H7 (cell line): ENCODE measurements at regions not wholly inside any gene's neighbourhood (a gene's known extent, or its start where the extent isn't known, plus 50 kb on each side); places are given as distances from the start of the nearest gene placed in this dataset.

Experiments
- DNase-seq: peaks from one replicate; pipeline ENCODE4 v3.0.0; 2012
- H3K27me3 ChIP-seq: 2 replicates; pipeline ENCODE4 v1.6.0; 2011; ENCODE audit warnings: mild to moderate bottlenecking, low read length; ENCODE audit not compliant: control insufficient read depth, insufficient read depth
- H3K36me3 ChIP-seq: replicated peaks from 2 replicates; pipeline ENCODE4 v1.5.1; 2011; ENCODE audit warnings: low read length; ENCODE audit not compliant: control insufficient read depth, insufficient read depth
- H3K4me3 ChIP-seq: 2 replicates; pipeline ENCODE4 v1.5.1; 2011; ENCODE audit warnings: low read depth, mild to moderate bottlenecking, control low read depth, low read length, moderate library complexity; ENCODE audit not compliant: insufficient read depth

GRCh38 chr22:44409211-44409973, 88.6 kb downstream of the RTL6 start:
- no peak overlapping the region for H3K4me3 ChIP-seq
- H3K27me3 ChIP-seq = no peaks in the 10 kb centered on the region
- H3K36me3 ChIP-seq = no peaks in the 10 kb centered on the region
- DNase-seq = peak; percentile 57

DNA sequence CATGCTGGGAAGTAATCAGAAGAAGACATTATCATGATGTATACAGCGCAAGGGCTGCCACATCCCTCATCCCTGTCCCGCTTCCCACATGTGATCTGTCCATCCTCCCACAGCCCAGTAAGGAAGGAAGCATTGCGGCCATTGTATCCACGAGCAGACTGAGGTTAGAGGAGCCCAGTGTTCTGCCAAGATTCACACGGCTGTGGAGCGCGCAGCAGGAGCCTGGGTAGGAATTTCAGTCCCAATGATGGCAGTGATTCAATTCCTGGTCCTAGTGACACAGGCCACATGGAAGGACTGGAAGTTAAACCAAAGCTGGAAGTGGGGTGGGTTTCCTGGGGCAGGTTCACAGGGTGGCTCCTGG, 89.2 kb downstream of the RTL6 start:
- H3K36me3 ChIP-seq = no peaks in the 10 kb centered on the region
- no peaks in the 10 kb centered on the region for H3K27me3 ChIP-seq
- no peak overlapping the region for H3K4me3 ChIP-seq
- DNase-seq = peak; percentile 33

DNA sequence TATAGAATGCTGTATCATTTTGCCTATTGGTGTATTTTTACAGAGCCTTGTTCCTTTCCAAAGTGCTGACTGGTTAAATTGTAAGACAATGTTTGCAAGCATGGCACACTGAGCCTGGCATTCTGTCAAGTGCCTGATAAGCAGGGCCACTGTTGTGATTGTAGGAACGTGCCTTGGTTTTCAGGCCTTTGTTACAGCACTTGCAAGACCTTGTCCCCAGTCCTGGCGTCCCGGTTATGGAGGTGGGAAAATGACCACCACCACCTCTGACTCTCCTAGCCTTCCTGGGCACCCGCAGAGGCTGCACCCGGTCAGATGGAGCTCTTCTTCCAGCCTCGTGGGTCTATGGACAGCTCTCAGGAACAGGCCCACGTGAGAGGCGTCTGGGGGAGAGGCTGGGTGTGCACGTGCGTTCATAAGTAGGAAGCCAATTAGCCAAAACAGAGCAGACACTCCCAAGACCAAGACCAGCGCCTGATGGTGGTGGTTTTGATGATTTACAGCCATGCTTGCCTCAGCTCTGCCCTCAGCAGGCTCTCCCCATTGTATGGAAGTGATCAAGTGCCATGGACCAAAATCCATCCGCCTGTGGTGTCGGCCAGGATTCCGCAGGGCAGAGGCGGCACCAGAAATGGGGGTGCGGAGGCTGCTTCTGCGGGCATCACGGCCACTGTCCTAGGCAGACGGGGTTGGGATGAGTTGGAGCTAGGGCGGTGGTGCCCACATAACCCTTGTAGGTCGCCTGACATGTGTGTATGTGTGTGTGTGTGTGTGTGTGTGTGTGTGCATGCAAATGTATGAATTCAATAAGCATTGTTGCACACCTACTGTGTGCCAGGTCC, 89.8 kb downstream of the RTL6 start:
- peak; percentile 32 for DNase-seq

GRCh38 chr22:44407171-44407986, 90.7 kb downstream of the RTL6 start:
- Histone ChIP-seq H3K36me3 (no peaks in the 10 kb centered on the region), H3K27me3 (no peaks in the 10 kb centered on the region), H3K4me3 (no peak overlapping the region)
- DNase-seq = peak; percentile 30

More for the DNA sequence above, 89.8 kb downstream of the RTL6 start:
- H3K27me3 ChIP-seq = no peaks in the 10 kb centered on the region
- H3K4me3 ChIP-seq = no peak overlapping the region
- H3K36me3 ChIP-seq = no peaks in the 10 kb centered on the region

DNA sequence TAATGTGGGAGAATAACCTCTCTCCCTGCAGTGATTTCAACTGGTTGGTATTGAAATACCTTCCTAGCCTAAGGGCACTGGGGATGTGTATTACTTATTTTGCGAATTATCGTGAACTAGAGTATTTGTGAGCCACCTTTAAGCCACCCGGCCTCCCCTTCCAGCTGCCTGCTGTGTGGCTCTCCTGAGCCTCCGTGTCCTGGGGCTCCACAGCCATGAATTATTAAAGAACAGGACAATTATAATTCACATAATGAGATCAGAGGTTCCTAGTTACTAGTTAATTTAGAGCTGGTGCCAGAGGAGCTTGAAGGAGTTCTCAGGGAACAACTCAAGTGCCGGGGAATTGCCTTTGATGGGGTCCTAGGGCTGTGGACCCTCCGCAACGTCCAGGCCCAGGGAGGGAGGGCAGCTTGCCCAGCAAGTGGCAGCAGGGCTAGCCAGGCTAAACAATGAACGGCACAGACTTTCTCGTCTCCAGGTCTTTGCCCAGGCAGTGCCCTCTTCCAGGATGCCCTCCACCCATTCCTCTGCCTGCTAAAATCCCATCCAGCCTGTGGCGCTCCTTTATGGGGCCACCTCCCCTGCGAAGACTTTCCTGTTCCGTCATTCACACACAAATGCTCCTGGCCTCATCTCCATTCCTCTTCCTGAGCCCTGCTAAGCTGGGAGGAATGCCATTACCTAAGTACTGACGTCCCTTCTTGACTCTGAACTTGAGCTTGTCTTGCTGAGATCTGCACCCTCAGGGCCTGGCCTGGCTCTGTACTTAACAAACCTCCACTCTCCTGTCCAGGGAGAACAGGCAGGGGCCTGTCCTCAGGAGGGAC, 91.5 kb downstream of the RTL6 start:
- H3K27me3 ChIP-seq = no peaks in the 10 kb centered on the region
- no peak overlapping the region for H3K4me3 ChIP-seq
- H3K36me3 ChIP-seq = no peaks in the 10 kb centered on the region
- DNase-seq = peak; percentile 79

DNA sequence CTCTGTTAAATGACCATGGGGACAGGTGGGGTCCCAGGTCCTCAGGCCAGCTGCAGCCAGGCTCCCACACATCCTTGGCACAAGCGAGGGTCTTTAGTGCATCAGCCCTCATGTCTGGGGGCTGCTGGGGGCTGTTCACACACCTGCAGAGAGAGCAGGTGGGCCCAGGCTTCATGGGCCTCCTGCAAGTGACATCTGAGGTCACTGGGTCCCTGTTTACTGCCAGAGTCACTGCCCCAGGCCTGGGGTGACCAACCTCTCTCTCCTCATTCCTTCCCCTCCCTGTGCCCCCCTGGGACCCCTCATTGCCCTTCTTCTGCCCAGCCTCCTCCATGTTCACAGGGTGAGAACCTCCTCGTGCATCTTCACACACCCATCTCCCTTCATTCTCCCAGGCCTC, 92.4 kb downstream of the RTL6 start:
- H3K4me3 ChIP-seq = no peak overlapping the region
- no peak for DNase-seq
- no peaks in the 10 kb centered on the region for H3K27me3 ChIP-seq
- no peaks in the 10 kb centered on the region for H3K36me3 ChIP-seq

- DNase-seq = peak; percentile 27
- Histone ChIP-seq H3K4me3 (no peak overlapping the region), H3K27me3 (no peaks in the 10 kb centered on the region), H3K36me3 (no peaks in the 10 kb centered on the region)
Measured at GRCh38 chr22:44404341-44405020, 91.7 kb upstream of the SHISAL1 start.

DNA sequence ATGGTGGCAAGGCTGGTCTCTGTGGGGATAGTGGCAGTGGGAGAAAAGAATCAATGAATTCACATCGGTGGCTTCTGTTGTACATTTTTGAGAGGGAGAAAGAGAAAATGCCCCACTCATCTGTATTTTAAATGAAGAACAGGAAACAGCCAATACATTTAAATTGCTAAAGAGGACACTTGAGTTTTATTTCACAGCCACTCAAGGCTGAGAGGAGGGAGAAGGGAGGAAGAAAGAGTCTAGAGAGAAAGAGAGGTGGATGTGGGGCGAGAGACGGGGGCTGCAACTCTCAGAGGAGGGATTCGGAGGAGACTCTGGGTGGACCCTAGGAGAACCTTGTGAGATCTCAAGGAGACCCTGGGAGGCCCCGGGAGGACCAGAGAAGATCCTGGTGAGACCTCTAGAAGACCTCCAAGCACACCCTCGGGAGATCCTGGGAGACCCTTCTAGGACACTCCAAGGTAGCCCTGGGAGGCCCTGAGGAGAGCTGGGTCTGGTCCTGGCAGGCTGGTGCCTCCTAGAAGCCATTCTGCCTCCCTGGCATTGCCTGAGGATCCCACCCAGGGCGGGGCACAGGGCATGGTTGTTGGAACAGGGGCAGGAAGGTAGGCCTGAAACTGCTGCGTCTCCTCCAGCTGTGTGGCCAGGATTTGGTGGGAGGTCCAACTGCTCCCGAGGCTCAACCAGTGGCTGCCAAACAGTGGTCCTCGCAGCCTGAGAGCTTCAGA, 91.0 kb upstream of the SHISAL1 start:
- DNase-seq = peak; percentile 29

GRCh38 chr22:44403166-44403565, 90.4 kb upstream of the SHISAL1 start:
- Histone ChIP-seq H3K27me3 (no peaks in the 10 kb centered on the region), H3K4me3 (no peak overlapping the region), H3K36me3 (no peaks in the 10 kb centered on the region)
- peak; percentile 24 for DNase-seq

More for the DNA sequence above, 91.0 kb upstream of the SHISAL1 start:
- no peaks in the 10 kb centered on the region for H3K36me3 ChIP-seq
- H3K4me3 ChIP-seq = no peak overlapping the region
- no peaks in the 10 kb centered on the region for H3K27me3 ChIP-seq

DNA sequence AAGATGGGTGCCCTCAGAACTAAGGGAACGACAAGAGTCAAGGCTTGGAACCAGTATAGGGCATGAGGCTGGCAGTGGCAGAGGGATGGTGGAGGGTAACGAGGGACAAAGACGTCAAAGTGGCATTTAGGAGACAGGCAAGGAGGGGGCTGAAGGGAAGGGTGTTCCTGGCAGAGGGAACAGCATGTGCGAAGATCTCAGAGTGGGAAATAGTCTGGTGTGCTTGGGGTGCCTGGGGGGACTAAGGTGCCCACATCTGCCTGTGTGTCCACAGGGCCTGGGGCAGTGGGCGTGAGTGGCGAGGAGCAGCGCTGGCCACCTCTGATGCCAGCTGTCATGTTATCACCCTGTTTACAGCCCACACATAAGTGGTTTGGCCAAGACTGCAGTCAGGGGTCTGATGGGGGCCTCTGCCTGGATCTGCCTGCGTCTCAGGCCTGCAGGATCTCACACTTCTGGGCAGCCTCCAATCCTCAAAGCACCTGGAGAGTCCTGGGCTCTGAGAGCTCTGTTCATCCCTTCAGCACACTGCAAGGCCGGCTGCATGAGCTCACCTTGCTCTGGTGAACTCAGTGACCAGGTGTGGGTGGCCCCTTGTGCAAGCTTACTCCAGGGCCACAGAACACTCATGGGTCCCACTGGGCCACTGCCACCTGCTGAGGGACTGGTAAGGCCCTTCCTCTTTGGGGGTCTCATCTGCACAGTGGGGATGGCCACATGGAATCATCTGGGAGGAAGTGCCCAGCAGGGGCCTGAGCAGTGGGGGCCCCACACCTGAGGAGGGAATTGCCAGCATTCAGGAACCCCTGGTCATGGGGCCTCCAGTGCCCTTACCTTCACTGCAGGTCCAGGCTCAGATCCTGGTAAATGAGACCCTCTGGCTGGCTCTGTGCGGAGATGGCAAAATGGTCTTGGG, 89.7 kb upstream of the SHISAL1 start:
- Histone ChIP-seq H3K4me3 (no peak overlapping the region), H3K27me3 (no peaks in the 10 kb centered on the region), H3K36me3 (no peaks in the 10 kb centered on the region)
- DNase-seq = peak; percentile 39

- Histone ChIP-seq H3K36me3 (no peaks in the 10 kb centered on the region), H3K4me3 (no peak overlapping the region), H3K27me3 (no peaks in the 10 kb centered on the region)
- DNase-seq = peak; percentile 27
Measured at GRCh38 chr22:44401783-44402110, 89.0 kb upstream of the SHISAL1 start.

GRCh38 chr22:44400763-44401060, 88.0 kb upstream of the SHISAL1 start:
- H3K36me3 ChIP-seq = no peaks in the 10 kb centered on the region
- H3K4me3 ChIP-seq = no peak overlapping the region
- DNase-seq = no peak
- no peaks in the 10 kb centered on the region for H3K27me3 ChIP-seq
